ENCODE measurements at regions not wholly inside any gene's neighbourhood (a gene's known extent, or its start where the extent isn't known, plus 50 kb on each side); places are given as distances from the start of the nearest gene placed in this dataset.
A peak's percentile ranks its signal among the peaks of the same experiment; 100 is the strongest.
"Not testable (repeated sequence)": the region's sequence is repeated elsewhere in the genome, so short reads cannot be mapped to it uniquely, and the experiment has no call there.

GRCh38 chr11:116043857-116044256, 539.6 kb upstream of the CADM1 start:
- Mint-ChIP-seq H3K27me3 (peaks cover 0 to 3% (median 0%) of the 10 kb centered on the region in 3 donors), H3K27ac (no peak overlapping the region), H3K4me1 (no peaks in the 10 kb centered on the region)

GRCh38 chr11:116043059-116043458, 538.8 kb upstream of the CADM1 start:
- H3K4me3 Mint-ChIP-seq; H3K4me1 Mint-ChIP-seq; H3K27me3 Mint-ChIP-seq; ATAC-seq (ENCODE audit: low read depth in 2 of 2); H3K36me3 Mint-ChIP-seq; DNase-seq; H3K9me3 Mint-ChIP-seq; H3K27ac Mint-ChIP-seq: not testable (repeated sequence)

More at GRCh38 chr11:116043857-116044256, 539.6 kb upstream of the CADM1 start:
- Mint-ChIP-seq H3K4me3 (no peak overlapping the region), H3K36me3 (no peaks in the 10 kb centered on the region), H3K9me3 (peaks cover 0 to 5% (median 2%) of the 10 kb centered on the region in 7 donors)
- no peak for DNase-seq
- ATAC-seq (ENCODE audit: low read depth in 2 of 2): no peak

- Mint-ChIP-seq H3K27ac (peak overlapping the region in 1 of 6 donors; percentile 26), H3K4me1 (no peaks in the 10 kb centered on the region), H3K36me3 (no peaks in the 10 kb centered on the region), H3K27me3 (peaks cover 0 to 3% (median 0%) of the 10 kb centered on the region in 3 donors), H3K4me3 (no peak overlapping the region), H3K9me3 (peaks cover 0 to 4% (median 2%) of the 10 kb centered on the region in 7 donors)
- DNase-seq (no peak), ATAC-seq (ENCODE audit: low read depth in 2 of 2) (no peak)
These were observed 537.9 kb upstream of the CADM1 start for GRCh38 chr11:116042146-116042545.

- ATAC-seq (ENCODE audit: low read depth in 2 of 2) (no peak), DNase-seq (no peak)
- Mint-ChIP-seq H3K27me3 (no peaks in the 10 kb centered on the region), H3K4me1 (no peaks in the 10 kb centered on the region), H3K36me3 (no peaks in the 10 kb centered on the region), H3K4me3 (no peak overlapping the region), H3K27ac (no peak overlapping the region), H3K9me3 (peaks cover 0 to 4% (median under 1%) of the 10 kb centered on the region in 7 donors)
These were observed 533.6 kb upstream of the CADM1 start for GRCh38 chr11:116037861-116038260.

- H3K4me1 Mint-ChIP-seq: no peaks in the 10 kb centered on the region
- H3K27me3 Mint-ChIP-seq: no peaks in the 10 kb centered on the region
- H3K36me3 Mint-ChIP-seq: no peaks in the 10 kb centered on the region
- H3K4me3 Mint-ChIP-seq: no peak overlapping the region
- ATAC-seq (ENCODE audit: low read depth in 2 of 2) (no peak), DNase-seq (no peak)
- no peak overlapping the region for H3K27ac Mint-ChIP-seq
- peaks cover 0 to 9% (median 3%) of the 10 kb centered on the region in 7 donors for H3K9me3 Mint-ChIP-seq
These were observed 531.8 kb upstream of the CADM1 start for GRCh38 chr11:116035977-116036376.

GRCh38 chr11:116033931-116034553, 529.8 kb upstream of the CADM1 start:
- Mint-ChIP-seq H3K4me1 (no peaks in the 10 kb centered on the region), H3K27me3 (no peaks in the 10 kb centered on the region), H3K36me3 (no peaks in the 10 kb centered on the region), H3K4me3 (no peak overlapping the region), H3K27ac (peak overlapping the region in 1 of 6 donors; percentile 35), H3K9me3 (peaks cover 0 to 11% (median 4%) of the 10 kb centered on the region in 7 donors)
- ATAC-seq (ENCODE audit: low read depth in 2 of 2) (no peak), DNase-seq (no peak)

GRCh38 chr11:116030697-116031331, 526.6 kb upstream of the CADM1 start:
- Mint-ChIP-seq H3K9me3 (peaks cover 2 to 18% (median 7%) of the 10 kb centered on the region in 7 donors), H3K36me3 (no peaks in the 10 kb centered on the region), H3K4me1 (no peaks in the 10 kb centered on the region), H3K27ac (no peak overlapping the region), H3K27me3 (no peaks in the 10 kb centered on the region), H3K4me3 (no peak overlapping the region)
- ATAC-seq (ENCODE audit: low read depth in 2 of 2): no peak
- DNase-seq: no peak

- not testable (repeated sequence) for DNase-seq; H3K36me3 Mint-ChIP-seq; H3K4me3 Mint-ChIP-seq; H3K27me3 Mint-ChIP-seq; ATAC-seq (ENCODE audit: low read depth in 2 of 2); H3K4me1 Mint-ChIP-seq; H3K27ac Mint-ChIP-seq
- peaks cover 5 to 22% (median 9%) of the 10 kb centered on the region in 7 donors for H3K9me3 Mint-ChIP-seq
These were observed 524.3 kb upstream of the CADM1 start for GRCh38 chr11:116028506-116028905.

GRCh38 chr11:115999437-115999836, 495.2 kb upstream of the CADM1 start:
- Mint-ChIP-seq H3K27me3 (peaks cover 0 to 8% (median 3%) of the 10 kb centered on the region in 3 donors), H3K27ac (no peak overlapping the region), H3K36me3 (no peaks in the 10 kb centered on the region), H3K4me1 (no peaks in the 10 kb centered on the region), H3K4me3 (no peak overlapping the region), H3K9me3 (peaks cover 0 to 8% (median 2%) of the 10 kb centered on the region in 7 donors)
- ATAC-seq (ENCODE audit: low read depth in 2 of 2) (no peak), DNase-seq (no peak)

GRCh38 chr11:115996808-115997188, 492.6 kb upstream of the CADM1 start:
- Mint-ChIP-seq H3K4me3 (no peak overlapping the region), H3K27ac (peak overlapping the region in 1 of 6 donors; percentile 17), H3K27me3 (peaks cover under 1 to 12% (median 8%) of the 10 kb centered on the region in 3 donors), H3K36me3 (no peaks in the 10 kb centered on the region), H3K9me3 (peaks cover 0 to 11% (median 2%) of the 10 kb centered on the region in 7 donors), H3K4me1 (no peaks in the 10 kb centered on the region)
- no peak for DNase-seq
- no peak for ATAC-seq (ENCODE audit: low read depth in 2 of 2)

GRCh38 chr11:115996125-115996807, 492.1 kb upstream of the CADM1 start:
- peak overlapping the region in 1 of 6 donors; percentile 17 for H3K27ac Mint-ChIP-seq
- H3K27me3 Mint-ChIP-seq: peaks cover 6 to 12% (median 8%) of the 10 kb centered on the region in 3 donors
- DNase-seq (no peak), ATAC-seq (ENCODE audit: low read depth in 2 of 2) (no peak)
- no peaks in the 10 kb centered on the region for H3K36me3 Mint-ChIP-seq
- H3K4me1 Mint-ChIP-seq: no peaks in the 10 kb centered on the region
- no peak overlapping the region for H3K4me3 Mint-ChIP-seq
- peaks cover 0 to 11% (median 2%) of the 10 kb centered on the region in 7 donors for H3K9me3 Mint-ChIP-seq

GRCh38 chr11:115993590-115993989, 489.4 kb upstream of the CADM1 start:
- Mint-ChIP-seq H3K27ac (no peak overlapping the region), H3K36me3 (no peaks in the 10 kb centered on the region), H3K4me3 (no peak overlapping the region), H3K9me3 (peaks cover 0 to 11% (median 3%) of the 10 kb centered on the region in 7 donors), H3K27me3 (peaks cover 7 to 8% (median 7%) of the 10 kb centered on the region in 3 donors), H3K4me1 (no peaks in the 10 kb centered on the region)
- ATAC-seq (ENCODE audit: low read depth in 2 of 2) (no peak), DNase-seq (no peak)

- Mint-ChIP-seq H3K36me3 (no peaks in the 10 kb centered on the region), H3K9me3 (peaks cover 0 to 11% (median 3%) of the 10 kb centered on the region in 7 donors), H3K4me1 (no peaks in the 10 kb centered on the region), H3K27ac (peak overlapping the region in 2 of 6 donors; percentile 34 to 57), H3K4me3 (no peak overlapping the region), H3K27me3 (peaks cover 7 to 8% (median 7%) of the 10 kb centered on the region in 3 donors)
- no peak for ATAC-seq (ENCODE audit: low read depth in 2 of 2)
- no peak for DNase-seq
These were observed 485.8 kb upstream of the CADM1 start for GRCh38 chr11:115990004-115990447.

- Mint-ChIP-seq H3K36me3 (no peaks in the 10 kb centered on the region), H3K4me3 (no peak overlapping the region), H3K9me3 (peaks cover 0 to 4% (median 1%) of the 10 kb centered on the region in 7 donors), H3K27me3 (no peaks in the 10 kb centered on the region), H3K27ac (no peak overlapping the region), H3K4me1 (no peaks in the 10 kb centered on the region)
- DNase-seq (no peak), ATAC-seq (ENCODE audit: low read depth in 2 of 2) (no peak)
These were observed 481.7 kb upstream of the CADM1 start for GRCh38 chr11:115985896-115986295.
